Liver (tissue), 7 donors: ENCODE measurements at regions not wholly inside any gene's neighbourhood (a gene's known extent, or its start where the extent isn't known, plus 50 kb on each side); places are given as distances from the start of the nearest gene placed in this dataset.

Experiments used
- DNase-seq: peaks from one replicate; pipeline ENCODE4 v3.0.0-alpha.2; 2017; ENCODE audit warnings: low spot score
- H3K27ac ChIP-seq, 2 donors: one replicate each; pipeline ENCODE4 v1.7.0; 2013; ENCODE audit warnings: inconsistent platforms in 2 of 2, low read length in 2 of 2, control low read depth in 1 of 2, low read depth in 1 of 2, mild to moderate bottlenecking in 1 of 2
- H3K27me3 ChIP-seq, 4 donors: one replicate each; pipeline versions ENCODE4 v1.6.1 to v1.7.0; 2013; ENCODE audit warnings: low read length in 3 of 4, inconsistent platforms in 1 of 4, mild to moderate bottlenecking in 1 of 4, moderate library complexity in 1 of 4; ENCODE audit not compliant: control insufficient read depth in 4 of 4, insufficient read depth in 4 of 4
- H3K36me3 ChIP-seq, 4 donors: one replicate each; pipeline versions ENCODE4 v1.6.1 to v1.7.0; 2013; ENCODE audit warnings: low read length in 3 of 4, mild to moderate bottlenecking in 3 of 4, low read depth in 1 of 4, moderate library complexity in 1 of 4; ENCODE audit not compliant: control insufficient read depth in 4 of 4, insufficient read depth in 3 of 4
- H3K4me1 ChIP-seq, 4 donors: one replicate each; pipeline versions ENCODE4 v1.6.1 to v1.7.0; 2013; ENCODE audit warnings: low read length in 3 of 4, mild to moderate bottlenecking in 3 of 4, moderate library complexity in 1 of 4; ENCODE audit not compliant: control insufficient read depth in 4 of 4, insufficient read depth in 4 of 4
- H3K4me3 ChIP-seq, 3 donors: one replicate each; pipeline versions ENCODE4 v1.6.1 to v1.7.0; 2013; ENCODE audit warnings: low read length in 3 of 3, control low read depth in 1 of 3, low read depth in 1 of 3, mild to moderate bottlenecking in 1 of 3
- H3K9ac ChIP-seq, 2 donors: one replicate each; pipeline ENCODE4 v1.7.0; 2013; ENCODE audit warnings: low read length in 2 of 2, mild to moderate bottlenecking in 2 of 2, moderate library complexity in 2 of 2, control low read depth in 1 of 2, low read depth in 1 of 2
- H3K9me3 ChIP-seq, 4 donors: one replicate each; pipeline versions ENCODE4 v1.6.1 to v1.7.0; 2013; ENCODE audit warnings: low read length in 3 of 4; ENCODE audit not compliant: control insufficient read depth in 4 of 4
- EGR1 ChIP-seq, 2 donors: IDR thresholded peaks; 2 replicates each; pipeline ENCODE4 v1.6.1; 2016 to 2018; ENCODE audit warnings: antibody characterized with exemption in 2 of 2, low read depth in 2 of 2
- FOXA1 ChIP-seq: IDR thresholded peaks from 2 replicates; pipeline ENCODE4 v1.6.1; 2016; ENCODE audit warnings: antibody characterized with exemption
- FOXA2 ChIP-seq: IDR thresholded peaks from 2 replicates; pipeline ENCODE4 v1.6.1; 2016; ENCODE audit warnings: antibody characterized with exemption
- HNF4A ChIP-seq, 2 donors: conservative IDR thresholded peaks; 2 replicates each; pipeline ENCODE4 v1.6.1; 2016; ENCODE audit warnings: antibody characterized with exemption in 2 of 2, mild to moderate bottlenecking in 2 of 2
- JUND ChIP-seq, 2 donors: IDR thresholded peaks; 2 replicates each; pipeline ENCODE4 v1.6.1; 2016; ENCODE audit warnings: antibody characterized with exemption in 2 of 2
- RAD21 ChIP-seq, 2 donors: IDR thresholded peaks; 2 replicates each; pipeline ENCODE4 v1.6.1; 2016; ENCODE audit warnings: antibody characterized with exemption in 2 of 2, mild to moderate bottlenecking in 2 of 2
- RXRA ChIP-seq, 2 donors: IDR thresholded peaks; 2 replicates each; pipeline ENCODE4 v1.6.1; 2017 to 2018; ENCODE audit warnings: antibody characterized with exemption in 2 of 2, mild to moderate bottlenecking in 1 of 2
- SP1 ChIP-seq: IDR thresholded peaks from 2 replicates; pipeline ENCODE4 v1.6.1; 2018; ENCODE audit warnings: antibody characterized with exemption, mild to moderate bottlenecking
- YY1 ChIP-seq: IDR thresholded peaks from 2 replicates; pipeline ENCODE4 v1.6.1; 2016; ENCODE audit warnings: antibody characterized with exemption, mild to moderate bottlenecking
- WGBS: extraction: QIAGEN DNeasy Blood & Tissue Kit; methylation state at CpG from one replicate; pipeline ENCODE4 v1.1.7; 2013; 5-methylcytosine and 5-hydroxymethylcytosine counted together
- TF ChIP-seq, protein P1 (sequence below): IDR thresholded peaks from 2 replicates; pipeline ENCODE4 v1.6.1; 2016; ENCODE audit warnings: antibody characterized with exemption, mild to moderate bottlenecking
- TF ChIP-seq, protein P2 (sequence below): IDR thresholded peaks from 2 replicates; pipeline ENCODE4 v1.6.1; 2016; ENCODE audit warnings: antibody characterized with exemption
- TF ChIP-seq, protein P3 (sequence below): IDR thresholded peaks from 2 replicates; pipeline ENCODE4 v1.6.1; 2016; ENCODE audit warnings: antibody characterized with exemption
- donor health status: healthy.
- donor health status: healthy.
- donor health status: healthy.
- donor health status: healthy.

DNA sequence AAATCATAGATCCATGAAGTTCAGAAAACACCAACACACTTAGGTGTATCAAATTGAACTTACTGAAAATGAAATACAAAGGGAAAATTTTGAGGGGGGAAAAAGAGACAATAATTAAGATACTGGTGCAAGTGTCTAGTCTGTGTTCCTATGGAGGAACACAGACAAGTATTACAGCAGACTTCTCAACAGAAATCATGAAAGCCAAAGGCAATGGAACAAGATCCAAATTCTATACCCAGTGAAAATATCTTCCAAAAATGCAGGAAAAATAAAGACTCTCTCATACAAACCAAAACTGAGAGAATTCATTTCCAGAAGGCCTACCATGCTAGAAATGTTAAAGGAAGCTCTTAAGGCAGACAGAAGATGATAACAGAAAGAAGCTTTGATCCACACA lies 63.1 kb downstream of the NRN1 start (continued):
- TF ChIP-seq, protein P1, sequence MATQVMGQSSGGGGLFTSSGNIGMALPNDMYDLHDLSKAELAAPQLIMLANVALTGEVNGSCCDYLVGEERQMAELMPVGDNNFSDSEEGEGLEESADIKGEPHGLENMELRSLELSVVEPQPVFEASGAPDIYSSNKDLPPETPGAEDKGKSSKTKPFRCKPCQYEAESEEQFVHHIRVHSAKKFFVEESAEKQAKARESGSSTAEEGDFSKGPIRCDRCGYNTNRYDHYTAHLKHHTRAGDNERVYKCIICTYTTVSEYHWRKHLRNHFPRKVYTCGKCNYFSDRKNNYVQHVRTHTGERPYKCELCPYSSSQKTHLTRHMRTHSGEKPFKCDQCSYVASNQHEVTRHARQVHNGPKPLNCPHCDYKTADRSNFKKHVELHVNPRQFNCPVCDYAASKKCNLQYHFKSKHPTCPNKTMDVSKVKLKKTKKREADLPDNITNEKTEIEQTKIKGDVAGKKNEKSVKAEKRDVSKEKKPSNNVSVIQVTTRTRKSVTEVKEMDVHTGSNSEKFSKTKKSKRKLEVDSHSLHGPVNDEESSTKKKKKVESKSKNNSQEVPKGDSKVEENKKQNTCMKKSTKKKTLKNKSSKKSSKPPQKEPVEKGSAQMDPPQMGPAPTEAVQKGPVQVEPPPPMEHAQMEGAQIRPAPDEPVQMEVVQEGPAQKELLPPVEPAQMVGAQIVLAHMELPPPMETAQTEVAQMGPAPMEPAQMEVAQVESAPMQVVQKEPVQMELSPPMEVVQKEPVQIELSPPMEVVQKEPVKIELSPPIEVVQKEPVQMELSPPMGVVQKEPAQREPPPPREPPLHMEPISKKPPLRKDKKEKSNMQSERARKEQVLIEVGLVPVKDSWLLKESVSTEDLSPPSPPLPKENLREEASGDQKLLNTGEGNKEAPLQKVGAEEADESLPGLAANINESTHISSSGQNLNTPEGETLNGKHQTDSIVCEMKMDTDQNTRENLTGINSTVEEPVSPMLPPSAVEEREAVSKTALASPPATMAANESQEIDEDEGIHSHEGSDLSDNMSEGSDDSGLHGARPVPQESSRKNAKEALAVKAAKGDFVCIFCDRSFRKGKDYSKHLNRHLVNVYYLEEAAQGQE, result no peak
- TF ChIP-seq HNF4A (conservative IDR thresholded peaks at IDR 0.05) (no peak), RAD21 (IDR thresholded peaks at IDR 0.05) (no peak), FOXA1 (no peak), RXRA (IDR thresholded peaks at IDR 0.05) (no peak)

DNA sequence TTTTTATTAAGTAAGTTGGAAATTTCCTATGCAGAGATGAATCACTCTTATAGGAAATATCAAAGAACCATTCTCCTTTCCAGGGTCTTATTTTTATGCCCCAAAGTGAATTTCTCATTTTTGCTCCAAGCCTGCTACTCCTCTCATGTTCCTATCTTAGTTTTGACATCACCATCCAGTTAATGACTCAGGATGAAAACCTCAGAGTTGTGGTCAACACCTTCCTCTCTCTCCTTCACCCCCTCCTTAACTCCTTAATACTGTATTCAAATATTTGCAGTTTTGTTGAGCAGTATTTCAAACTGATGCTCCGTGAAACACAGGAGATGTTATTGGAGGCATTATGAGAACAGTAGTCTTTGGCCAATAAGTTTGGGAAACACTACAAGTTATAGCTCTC lies 64.1 kb downstream of the NRN1 start:
- Histone ChIP-seq H3K27me3 (peaks cover 0 to 2% (median 0%) of the 10 kb centered on the region in 4 donors), H3K4me3 (no peak overlapping the region), H3K4me1 (no peaks in the 10 kb centered on the region), H3K36me3 (no peaks in the 10 kb centered on the region), H3K9ac (no peak overlapping the region), H3K9me3 (peaks cover 0 to 6% (median 0%) of the 10 kb centered on the region in 4 donors), H3K27ac (no peak overlapping the region)
- 85% methylated on average over 1 of the region's 1 CpG for WGBS
- TF ChIP-seq, protein P2, sequence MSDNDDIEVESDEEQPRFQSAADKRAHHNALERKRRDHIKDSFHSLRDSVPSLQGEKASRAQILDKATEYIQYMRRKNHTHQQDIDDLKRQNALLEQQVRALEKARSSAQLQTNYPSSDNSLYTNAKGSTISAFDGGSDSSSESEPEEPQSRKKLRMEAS, result no peak
- TF ChIP-seq SP1 (no peak), RXRA (IDR thresholded peaks at IDR 0.05) (no peak), YY1 (no peak)
- no peak for DNase-seq

DNA sequence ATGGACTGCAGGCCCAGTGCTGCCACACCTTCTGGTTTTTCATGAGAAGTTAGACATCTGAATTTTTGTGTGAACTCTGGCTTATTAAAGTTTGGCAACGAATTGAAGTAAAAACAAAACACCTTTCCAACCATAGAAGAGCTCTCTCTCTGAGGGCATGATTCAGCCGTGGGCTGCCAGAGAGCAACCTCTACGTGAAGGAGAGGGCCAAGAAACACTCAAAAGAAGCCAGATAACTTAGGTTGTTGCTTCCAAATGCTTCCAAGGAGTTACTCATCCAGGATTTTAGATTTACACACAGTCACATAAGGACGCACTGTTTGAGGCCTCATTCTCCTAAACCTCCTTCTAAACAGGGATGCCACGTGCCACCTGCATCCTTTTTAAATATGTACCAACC lies 65.5 kb downstream of the NRN1 start:
- H3K27ac ChIP-seq, result no peak overlapping the region
- TF ChIP-seq, protein P1, result no peak
- TF ChIP-seq RAD21 (IDR thresholded peaks at IDR 0.05) (no peak), FOXA2 (no peak), YY1 (no peak), JUND (IDR thresholded peaks at IDR 0.05) (no peak), EGR1 (IDR thresholded peaks at IDR 0.05; ENCODE audit: low read depth in 2 of 2) (no peak)
- TF ChIP-seq, protein P3, sequence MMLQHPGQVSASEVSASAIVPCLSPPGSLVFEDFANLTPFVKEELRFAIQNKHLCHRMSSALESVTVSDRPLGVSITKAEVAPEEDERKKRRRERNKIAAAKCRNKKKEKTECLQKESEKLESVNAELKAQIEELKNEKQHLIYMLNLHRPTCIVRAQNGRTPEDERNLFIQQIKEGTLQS, result no peak
- H3K27me3 ChIP-seq, result peaks cover 0 to 2% (median 0%) of the 10 kb centered on the region in 4 donors
- no peak overlapping the region for H3K9ac ChIP-seq
- peaks cover 0 to 6% (median 0%) of the 10 kb centered on the region in 4 donors for H3K9me3 ChIP-seq
- DNase-seq, result no peak
- H3K4me3 ChIP-seq, result no peak overlapping the region
- WGBS, result 80% methylated on average over 5 of the region's 5 CpGs
- no peaks in the 10 kb centered on the region for H3K4me1 ChIP-seq
- no peaks in the 10 kb centered on the region for H3K36me3 ChIP-seq
